ENCODE measurements at regions not wholly inside any gene's neighbourhood (a gene's known extent, or its start where the extent isn't known, plus 50 kb on each side); places are given as distances from the start of the nearest gene placed in this dataset.

- TF ChIP-seq CTCF (IDR thresholded peaks at IDR 0.05; ENCODE audit: low read length) (no peak), EZH2 (IDR thresholded peaks at IDR 0.05; ENCODE audit: borderline replicate concordance, low read length) (no peak)
- Histone ChIP-seq H2AFZ (ENCODE audit: low read length) (no peak overlapping the region), H3K9me2 (ENCODE audit: low read depth, low read length) (no peaks in the 10 kb centered on the region)
These were observed 555.3 kb downstream of the DNAJB9 start for GRCh38 chr7:109125001-109125400.

GRCh38 chr7:109126404-109127050 is 556.9 kb downstream of the DNAJB9 start:
- H3K4me2 ChIP-seq (ENCODE audit: low read length) = no peak overlapping the region
- no peaks in the 10 kb centered on the region for H3K79me2 ChIP-seq (ENCODE audit: insufficient read depth, low read length)
- H3K4me1 ChIP-seq (ENCODE audit: insufficient read depth, low read length, severe bottlenecking) = no peaks in the 10 kb centered on the region
- no peaks in the 10 kb centered on the region for H3K9me2 ChIP-seq (ENCODE audit: low read depth, low read length)
- H3K9me3 ChIP-seq (ENCODE audit: low read length) = no peaks in the 10 kb centered on the region
- H3K36me3 ChIP-seq (ENCODE audit: insufficient read depth, low read length) = no peaks in the 10 kb centered on the region
- H4K20me1 ChIP-seq (ENCODE audit: insufficient read depth, low read length) = no peaks in the 10 kb centered on the region
- no peak overlapping the region for H3K9ac ChIP-seq (ENCODE audit: low read length)
- TF ChIP-seq EZH2 (IDR thresholded peaks at IDR 0.05; ENCODE audit: borderline replicate concordance, low read length) = no peak
- TF ChIP-seq CTCF (IDR thresholded peaks at IDR 0.05; ENCODE audit: low read length) = no peak
- no peak overlapping the region for H2AFZ ChIP-seq (ENCODE audit: low read length)
- no peaks in the 10 kb centered on the region for H3F3A ChIP-seq (ENCODE audit: insufficient read depth, low read length)
- H3K27ac ChIP-seq (ENCODE audit: low read depth, low read length, poor library complexity, severe bottlenecking) = no peak overlapping the region
- no peak overlapping the region for H3K4me3 ChIP-seq (ENCODE audit: low read depth, low read length, poor library complexity, severe bottlenecking)
- no peaks in the 10 kb centered on the region for H3K27me3 ChIP-seq (ENCODE audit: insufficient read depth, low read length)

More at GRCh38 chr7:109125001-109125400, 555.3 kb downstream of the DNAJB9 start:
- H3K9me3 ChIP-seq (ENCODE audit: low read length) = no peaks in the 10 kb centered on the region
- no peak overlapping the region for H3K4me2 ChIP-seq (ENCODE audit: low read length)
- no peak overlapping the region for H3K27ac ChIP-seq (ENCODE audit: low read depth, low read length, poor library complexity, severe bottlenecking)
- no peaks in the 10 kb centered on the region for H3F3A ChIP-seq (ENCODE audit: insufficient read depth, low read length)
- H3K27me3 ChIP-seq (ENCODE audit: insufficient read depth, low read length) = no peaks in the 10 kb centered on the region
- H4K20me1 ChIP-seq (ENCODE audit: insufficient read depth, low read length) = no peaks in the 10 kb centered on the region
- H3K4me3 ChIP-seq (ENCODE audit: low read depth, low read length, poor library complexity, severe bottlenecking) = no peak overlapping the region
- H3K79me2 ChIP-seq (ENCODE audit: insufficient read depth, low read length) = no peaks in the 10 kb centered on the region
- H3K9ac ChIP-seq (ENCODE audit: low read length) = no peak overlapping the region
- no peaks in the 10 kb centered on the region for H3K4me1 ChIP-seq (ENCODE audit: insufficient read depth, low read length, severe bottlenecking)
- no peaks in the 10 kb centered on the region for H3K36me3 ChIP-seq (ENCODE audit: insufficient read depth, low read length)

GRCh38 chr7:109127145-109127544 is 557.5 kb downstream of the DNAJB9 start:
- Histone ChIP-seq H3K9me2 (ENCODE audit: low read depth, low read length) (no peaks in the 10 kb centered on the region), H3K36me3 (ENCODE audit: insufficient read depth, low read length) (no peaks in the 10 kb centered on the region), H3K9ac (ENCODE audit: low read length) (no peak overlapping the region), H2AFZ (ENCODE audit: low read length) (no peak overlapping the region), H3K4me2 (ENCODE audit: low read length) (no peak overlapping the region), H3K4me3 (ENCODE audit: low read depth, low read length, poor library complexity, severe bottlenecking) (no peak overlapping the region), H3F3A (ENCODE audit: insufficient read depth, low read length) (no peaks in the 10 kb centered on the region), H4K20me1 (ENCODE audit: insufficient read depth, low read length) (no peaks in the 10 kb centered on the region), H3K4me1 (ENCODE audit: insufficient read depth, low read length, severe bottlenecking) (no peaks in the 10 kb centered on the region), H3K79me2 (ENCODE audit: insufficient read depth, low read length) (no peaks in the 10 kb centered on the region), H3K9me3 (ENCODE audit: low read length) (no peaks in the 10 kb centered on the region), H3K27ac (ENCODE audit: low read depth, low read length, poor library complexity, severe bottlenecking) (no peak overlapping the region), H3K27me3 (ENCODE audit: insufficient read depth, low read length) (no peaks in the 10 kb centered on the region)
- TF ChIP-seq EZH2 (IDR thresholded peaks at IDR 0.05; ENCODE audit: borderline replicate concordance, low read length) = no peak
- TF ChIP-seq CTCF (IDR thresholded peaks at IDR 0.05; ENCODE audit: low read length) = no peak
